Liver (tissue), 8 donors: ENCODE measurements at regions not wholly inside any gene's neighbourhood (a gene's known extent, or its start where the extent isn't known, plus 50 kb on each side); places are given as distances from the start of the nearest gene placed in this dataset.

Source experiments
- DNase-seq: peaks from one replicate; pipeline ENCODE4 v3.0.0-alpha.2; 2017; ENCODE audit warnings: low spot score
- H3K27ac ChIP-seq, 2 donors: one replicate each; pipeline ENCODE4 v1.7.0; 2013; ENCODE audit warnings: inconsistent platforms in 2 of 2, low read length in 2 of 2, control low read depth in 1 of 2, low read depth in 1 of 2, mild to moderate bottlenecking in 1 of 2
- H3K27me3 ChIP-seq, 4 donors: one replicate each; pipeline versions ENCODE4 v1.6.1 to v1.7.0; 2013; ENCODE audit warnings: low read length in 3 of 4, inconsistent platforms in 1 of 4, mild to moderate bottlenecking in 1 of 4, moderate library complexity in 1 of 4; ENCODE audit not compliant: control insufficient read depth in 4 of 4, insufficient read depth in 4 of 4
- H3K36me3 ChIP-seq, 4 donors: one replicate each; pipeline versions ENCODE4 v1.6.1 to v1.7.0; 2013; ENCODE audit warnings: low read length in 3 of 4, mild to moderate bottlenecking in 3 of 4, low read depth in 1 of 4, moderate library complexity in 1 of 4; ENCODE audit not compliant: control insufficient read depth in 4 of 4, insufficient read depth in 3 of 4
- H3K4me1 ChIP-seq, 4 donors: one replicate each; pipeline versions ENCODE4 v1.6.1 to v1.7.0; 2013; ENCODE audit warnings: low read length in 3 of 4, mild to moderate bottlenecking in 3 of 4, moderate library complexity in 1 of 4; ENCODE audit not compliant: control insufficient read depth in 4 of 4, insufficient read depth in 4 of 4
- H3K4me3 ChIP-seq, 3 donors: one replicate each; pipeline versions ENCODE4 v1.6.1 to v1.7.0; 2013; ENCODE audit warnings: low read length in 3 of 3, control low read depth in 1 of 3, low read depth in 1 of 3, mild to moderate bottlenecking in 1 of 3
- H3K9ac ChIP-seq, 2 donors: one replicate each; pipeline ENCODE4 v1.7.0; 2013; ENCODE audit warnings: low read length in 2 of 2, mild to moderate bottlenecking in 2 of 2, moderate library complexity in 2 of 2, control low read depth in 1 of 2, low read depth in 1 of 2
- H3K9me3 ChIP-seq, 4 donors: one replicate each; pipeline versions ENCODE4 v1.6.1 to v1.7.0; 2013; ENCODE audit warnings: low read length in 3 of 4; ENCODE audit not compliant: control insufficient read depth in 4 of 4
- EGR1 ChIP-seq, 2 donors: IDR thresholded peaks; 2 replicates each; pipeline ENCODE4 v1.6.1; 2016 to 2018; ENCODE audit warnings: antibody characterized with exemption in 2 of 2, low read depth in 2 of 2
- FOXA1 ChIP-seq: IDR thresholded peaks from 2 replicates; pipeline ENCODE4 v1.6.1; 2016; ENCODE audit warnings: antibody characterized with exemption
- FOXA2 ChIP-seq: IDR thresholded peaks from 2 replicates; pipeline ENCODE4 v1.6.1; 2016; ENCODE audit warnings: antibody characterized with exemption
- GABPA ChIP-seq, 2 donors: IDR thresholded peaks in 1 of 2; conservative IDR thresholded peaks in 1 of 2; 2 replicates each; pipeline ENCODE4 v1.6.1; 2016; ENCODE audit warnings: antibody characterized with exemption in 2 of 2, mild to moderate bottlenecking in 1 of 2, moderate library complexity in 1 of 2
- HNF4A ChIP-seq, 2 donors: conservative IDR thresholded peaks; 2 replicates each; pipeline ENCODE4 v1.6.1; 2016; ENCODE audit warnings: antibody characterized with exemption in 2 of 2, mild to moderate bottlenecking in 2 of 2
- HNF4G ChIP-seq: IDR thresholded peaks from 2 replicates; pipeline ENCODE4 v1.6.1; 2016; ENCODE audit warnings: antibody characterized with exemption
- JUND ChIP-seq, 2 donors: IDR thresholded peaks; 2 replicates each; pipeline ENCODE4 v1.6.1; 2016; ENCODE audit warnings: antibody characterized with exemption in 2 of 2
- NR2F2 ChIP-seq: IDR thresholded peaks from 2 replicates; pipeline ENCODE4 v1.6.1; 2016; ENCODE audit warnings: antibody characterized with exemption
- RAD21 ChIP-seq, 2 donors: IDR thresholded peaks; 2 replicates each; pipeline ENCODE4 v1.6.1; 2016; ENCODE audit warnings: antibody characterized with exemption in 2 of 2, mild to moderate bottlenecking in 2 of 2
- RXRA ChIP-seq, 2 donors: IDR thresholded peaks; 2 replicates each; pipeline ENCODE4 v1.6.1; 2017 to 2018; ENCODE audit warnings: antibody characterized with exemption in 2 of 2, mild to moderate bottlenecking in 1 of 2
- SP1 ChIP-seq: IDR thresholded peaks from 2 replicates; pipeline ENCODE4 v1.6.1; 2018; ENCODE audit warnings: antibody characterized with exemption, mild to moderate bottlenecking
- TAF1 ChIP-seq: conservative IDR thresholded peaks from 2 replicates; pipeline ENCODE4 v1.6.1; 2016; ENCODE audit warnings: antibody characterized with exemption, mild to moderate bottlenecking
- YY1 ChIP-seq: IDR thresholded peaks from 2 replicates; pipeline ENCODE4 v1.6.1; 2016; ENCODE audit warnings: antibody characterized with exemption, mild to moderate bottlenecking
- WGBS: extraction: QIAGEN DNeasy Blood & Tissue Kit; methylation state at CpG from one replicate; pipeline ENCODE4 v1.1.7; 2013; 5-methylcytosine and 5-hydroxymethylcytosine counted together
- TF ChIP-seq, protein P1 (sequence below): IDR thresholded peaks from 2 replicates; pipeline ENCODE4 v1.6.1; 2016; ENCODE audit warnings: antibody characterized with exemption
- TF ChIP-seq, protein P2 (sequence below): IDR thresholded peaks from 2 replicates; pipeline ENCODE4 v1.6.1; 2016; ENCODE audit warnings: antibody characterized with exemption
- TF ChIP-seq, protein P3 (sequence below): IDR thresholded peaks from 2 replicates; pipeline ENCODE4 v1.6.1; 2016; ENCODE audit warnings: antibody characterized with exemption
- TF ChIP-seq, protein P4 (sequence below): IDR thresholded peaks from 2 replicates; pipeline ENCODE4 v1.6.1; 2016; ENCODE audit warnings: antibody characterized with exemption, mild to moderate bottlenecking
- TF ChIP-seq, protein P5 (sequence below): fragments of 150-350 bp; IDR thresholded peaks from 2 replicates; pipeline ENCODE4 v1.5.1; 2017; ENCODE audit warnings: improper control_type of control experiment, low read depth, low read length; ENCODE audit not compliant: missing input control
- donor health status: healthy.
- donor health status: healthy.
- donor health status: healthy.
- donor health status: healthy.
- donor health status: healthy.

DNA sequence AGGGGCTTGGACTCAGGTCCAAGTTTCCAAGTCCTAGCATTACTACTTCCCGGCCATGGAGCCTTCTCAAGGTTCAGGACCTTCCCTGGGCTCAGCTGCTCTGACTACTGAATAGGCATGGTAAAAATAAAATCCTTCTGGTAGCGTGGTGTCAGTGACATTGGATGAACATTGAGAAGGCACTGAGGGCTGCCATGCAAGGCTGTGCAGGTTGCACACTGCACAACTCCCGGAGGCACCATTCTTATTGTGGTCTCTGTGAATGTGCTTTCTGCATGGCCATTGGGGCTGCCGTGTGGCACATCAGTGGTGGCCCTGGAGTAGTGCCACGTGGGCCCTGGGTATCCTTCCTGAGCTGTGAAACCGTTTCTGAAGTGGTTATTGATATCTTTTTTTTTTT lies 250.2 kb upstream of the CIBAR2 start:
- TF ChIP-seq JUND (IDR thresholded peaks at IDR 0.05) (no peak), FOXA2 (no peak), FOXA1 (no peak), NR2F2 (no peak)
- TF ChIP-seq, protein P1, sequence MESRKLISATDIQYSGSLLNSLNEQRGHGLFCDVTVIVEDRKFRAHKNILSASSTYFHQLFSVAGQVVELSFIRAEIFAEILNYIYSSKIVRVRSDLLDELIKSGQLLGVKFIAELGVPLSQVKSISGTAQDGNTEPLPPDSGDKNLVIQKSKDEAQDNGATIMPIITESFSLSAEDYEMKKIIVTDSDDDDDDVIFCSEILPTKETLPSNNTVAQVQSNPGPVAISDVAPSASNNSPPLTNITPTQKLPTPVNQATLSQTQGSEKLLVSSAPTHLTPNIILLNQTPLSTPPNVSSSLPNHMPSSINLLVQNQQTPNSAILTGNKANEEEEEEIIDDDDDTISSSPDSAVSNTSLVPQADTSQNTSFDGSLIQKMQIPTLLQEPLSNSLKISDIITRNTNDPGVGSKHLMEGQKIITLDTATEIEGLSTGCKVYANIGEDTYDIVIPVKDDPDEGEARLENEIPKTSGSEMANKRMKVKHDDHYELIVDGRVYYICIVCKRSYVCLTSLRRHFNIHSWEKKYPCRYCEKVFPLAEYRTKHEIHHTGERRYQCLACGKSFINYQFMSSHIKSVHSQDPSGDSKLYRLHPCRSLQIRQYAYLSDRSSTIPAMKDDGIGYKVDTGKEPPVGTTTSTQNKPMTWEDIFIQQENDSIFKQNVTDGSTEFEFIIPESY: no peak
- Histone ChIP-seq H3K27me3 (no peaks in the 10 kb centered on the region), H3K9ac (peak overlapping the region in 1 of 2 donors; percentile 29), H3K4me3 (no peak overlapping the region), H3K36me3 (no peaks in the 10 kb centered on the region), H3K27ac (peak overlapping the region; percentile 78 to 87), H3K4me1 (peaks cover 14 to 40% (median 28%) of the 10 kb centered on the region in 4 donors), H3K9me3 (no peaks in the 10 kb centered on the region)
- no peak for DNase-seq
- 80% methylated on average over 6 of the region's 6 CpGs for WGBS

DNA sequence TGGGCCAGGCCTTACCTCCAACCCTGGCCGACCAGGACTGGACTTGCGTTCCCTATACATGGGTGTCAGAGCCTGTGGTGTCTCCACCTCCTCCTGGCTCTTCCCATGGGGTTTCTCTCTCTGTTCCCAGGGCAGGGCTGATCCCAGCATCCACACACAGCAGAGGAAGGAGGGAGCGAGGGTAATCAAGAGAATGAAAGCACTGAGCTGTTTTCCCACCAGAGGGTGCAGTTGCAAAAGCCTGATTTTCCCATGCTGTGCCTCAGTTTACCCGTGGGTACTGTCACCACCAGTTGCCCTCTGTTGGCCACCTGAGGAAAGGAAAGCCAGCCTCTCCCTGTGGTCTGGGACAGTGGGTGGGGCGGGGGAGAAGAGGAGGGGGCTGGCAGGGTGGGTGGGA lies 249.7 kb upstream of the GSE1 start:
- Histone ChIP-seq H3K36me3 (no peaks in the 10 kb centered on the region), H3K27me3 (no peaks in the 10 kb centered on the region), H3K9me3 (no peaks in the 10 kb centered on the region), H3K27ac (no peak overlapping the region), H3K4me3 (no peak overlapping the region), H3K4me1 (peaks cover 15 to 46% (median 29%) of the 10 kb centered on the region in 4 donors), H3K9ac (no peak overlapping the region)
- DNase-seq: no peak
- WGBS: 89% methylated on average over 5 of the region's 5 CpGs
- TF ChIP-seq GABPA (IDR thresholded peaks at IDR 0.05 in 1 of 2, conservative IDR thresholded peaks at IDR 0.05 in 1 of 2) (no peak), FOXA2 (no peak), EGR1 (IDR thresholded peaks at IDR 0.05; ENCODE audit: low read depth in 2 of 2) (no peak)
- TF ChIP-seq, protein P2, sequence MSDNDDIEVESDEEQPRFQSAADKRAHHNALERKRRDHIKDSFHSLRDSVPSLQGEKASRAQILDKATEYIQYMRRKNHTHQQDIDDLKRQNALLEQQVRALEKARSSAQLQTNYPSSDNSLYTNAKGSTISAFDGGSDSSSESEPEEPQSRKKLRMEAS: no peak

DNA sequence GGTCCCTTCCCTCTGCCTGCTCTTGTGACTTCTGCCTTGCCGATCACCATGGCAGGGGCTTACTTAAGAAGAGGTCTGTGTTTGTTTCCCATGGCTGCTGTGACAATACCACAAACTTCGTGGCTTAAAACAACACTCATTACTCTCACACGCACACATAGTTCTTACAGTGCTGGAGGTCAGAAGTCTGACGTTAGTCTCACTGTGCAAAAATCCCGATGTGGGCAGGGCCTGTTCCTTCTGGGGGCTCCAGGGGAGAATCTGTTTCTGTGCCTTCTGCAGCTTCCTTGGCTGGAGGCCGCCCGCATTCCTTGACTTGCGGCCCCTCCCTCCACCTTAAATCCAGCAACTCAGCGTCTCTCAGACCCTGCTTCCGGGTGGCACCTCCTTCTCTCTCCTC lies 249.2 kb upstream of the GSE1 start:
- H3K9me3 ChIP-seq: no peaks in the 10 kb centered on the region
- H3K27ac ChIP-seq: no peak overlapping the region
- no peak overlapping the region for H3K4me3 ChIP-seq
- no peaks in the 10 kb centered on the region for H3K36me3 ChIP-seq
- H3K9ac ChIP-seq: no peak overlapping the region
- TF ChIP-seq, protein P3, sequence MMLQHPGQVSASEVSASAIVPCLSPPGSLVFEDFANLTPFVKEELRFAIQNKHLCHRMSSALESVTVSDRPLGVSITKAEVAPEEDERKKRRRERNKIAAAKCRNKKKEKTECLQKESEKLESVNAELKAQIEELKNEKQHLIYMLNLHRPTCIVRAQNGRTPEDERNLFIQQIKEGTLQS: no peak
- TF ChIP-seq GABPA (IDR thresholded peaks at IDR 0.05 in 1 of 2, conservative IDR thresholded peaks at IDR 0.05 in 1 of 2) (no peak), JUND (IDR thresholded peaks at IDR 0.05) (no peak), SP1 (no peak), FOXA2 (no peak), HNF4G (no peak), RAD21 (IDR thresholded peaks at IDR 0.05) (no peak), EGR1 (IDR thresholded peaks at IDR 0.05; ENCODE audit: low read depth in 2 of 2) (no peak), RXRA (IDR thresholded peaks at IDR 0.05) (no peak), FOXA1 (no peak), NR2F2 (no peak), HNF4A (conservative IDR thresholded peaks at IDR 0.05) (no peak), TAF1 (no peak), YY1 (no peak)
- TF ChIP-seq, protein P4, sequence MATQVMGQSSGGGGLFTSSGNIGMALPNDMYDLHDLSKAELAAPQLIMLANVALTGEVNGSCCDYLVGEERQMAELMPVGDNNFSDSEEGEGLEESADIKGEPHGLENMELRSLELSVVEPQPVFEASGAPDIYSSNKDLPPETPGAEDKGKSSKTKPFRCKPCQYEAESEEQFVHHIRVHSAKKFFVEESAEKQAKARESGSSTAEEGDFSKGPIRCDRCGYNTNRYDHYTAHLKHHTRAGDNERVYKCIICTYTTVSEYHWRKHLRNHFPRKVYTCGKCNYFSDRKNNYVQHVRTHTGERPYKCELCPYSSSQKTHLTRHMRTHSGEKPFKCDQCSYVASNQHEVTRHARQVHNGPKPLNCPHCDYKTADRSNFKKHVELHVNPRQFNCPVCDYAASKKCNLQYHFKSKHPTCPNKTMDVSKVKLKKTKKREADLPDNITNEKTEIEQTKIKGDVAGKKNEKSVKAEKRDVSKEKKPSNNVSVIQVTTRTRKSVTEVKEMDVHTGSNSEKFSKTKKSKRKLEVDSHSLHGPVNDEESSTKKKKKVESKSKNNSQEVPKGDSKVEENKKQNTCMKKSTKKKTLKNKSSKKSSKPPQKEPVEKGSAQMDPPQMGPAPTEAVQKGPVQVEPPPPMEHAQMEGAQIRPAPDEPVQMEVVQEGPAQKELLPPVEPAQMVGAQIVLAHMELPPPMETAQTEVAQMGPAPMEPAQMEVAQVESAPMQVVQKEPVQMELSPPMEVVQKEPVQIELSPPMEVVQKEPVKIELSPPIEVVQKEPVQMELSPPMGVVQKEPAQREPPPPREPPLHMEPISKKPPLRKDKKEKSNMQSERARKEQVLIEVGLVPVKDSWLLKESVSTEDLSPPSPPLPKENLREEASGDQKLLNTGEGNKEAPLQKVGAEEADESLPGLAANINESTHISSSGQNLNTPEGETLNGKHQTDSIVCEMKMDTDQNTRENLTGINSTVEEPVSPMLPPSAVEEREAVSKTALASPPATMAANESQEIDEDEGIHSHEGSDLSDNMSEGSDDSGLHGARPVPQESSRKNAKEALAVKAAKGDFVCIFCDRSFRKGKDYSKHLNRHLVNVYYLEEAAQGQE: no peak
- TF ChIP-seq, protein P5, sequence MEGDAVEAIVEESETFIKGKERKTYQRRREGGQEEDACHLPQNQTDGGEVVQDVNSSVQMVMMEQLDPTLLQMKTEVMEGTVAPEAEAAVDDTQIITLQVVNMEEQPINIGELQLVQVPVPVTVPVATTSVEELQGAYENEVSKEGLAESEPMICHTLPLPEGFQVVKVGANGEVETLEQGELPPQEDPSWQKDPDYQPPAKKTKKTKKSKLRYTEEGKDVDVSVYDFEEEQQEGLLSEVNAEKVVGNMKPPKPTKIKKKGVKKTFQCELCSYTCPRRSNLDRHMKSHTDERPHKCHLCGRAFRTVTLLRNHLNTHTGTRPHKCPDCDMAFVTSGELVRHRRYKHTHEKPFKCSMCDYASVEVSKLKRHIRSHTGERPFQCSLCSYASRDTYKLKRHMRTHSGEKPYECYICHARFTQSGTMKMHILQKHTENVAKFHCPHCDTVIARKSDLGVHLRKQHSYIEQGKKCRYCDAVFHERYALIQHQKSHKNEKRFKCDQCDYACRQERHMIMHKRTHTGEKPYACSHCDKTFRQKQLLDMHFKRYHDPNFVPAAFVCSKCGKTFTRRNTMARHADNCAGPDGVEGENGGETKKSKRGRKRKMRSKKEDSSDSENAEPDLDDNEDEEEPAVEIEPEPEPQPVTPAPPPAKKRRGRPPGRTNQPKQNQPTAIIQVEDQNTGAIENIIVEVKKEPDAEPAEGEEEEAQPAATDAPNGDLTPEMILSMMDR: no peak
- 90% methylated on average over 10 of the region's 10 CpGs for WGBS
- DNase-seq: no peak
- no peaks in the 10 kb centered on the region for H3K27me3 ChIP-seq
- H3K4me1 ChIP-seq: peaks cover 15 to 43% (median 27%) of the 10 kb centered on the region in 4 donors
